B cell (primary cell): ENCODE measurements at regions not wholly inside any gene's neighbourhood (a gene's known extent, or its start where the extent isn't known, plus 50 kb on each side); places are given as distances from the start of the nearest gene placed in this dataset.

Source experiments
- EZH2 ChIP-seq: IDR thresholded peaks from 2 replicates; pipeline ENCODE4 v1.6.1; 2012; ENCODE audit warnings: borderline replicate concordance, low read depth, mild to moderate bottlenecking, moderate library complexity, low read length; ENCODE audit not compliant: insufficient read depth, poor library complexity, severe bottlenecking
- TF ChIP-seq, protein P1 (sequence below): fragments of 200-600 bp; IDR thresholded peaks from one replicate; pipeline ENCODE4 v1.8.0; 2022; ENCODE audit warnings: antibody characterized with exemption, mild to moderate bottlenecking

DNA sequence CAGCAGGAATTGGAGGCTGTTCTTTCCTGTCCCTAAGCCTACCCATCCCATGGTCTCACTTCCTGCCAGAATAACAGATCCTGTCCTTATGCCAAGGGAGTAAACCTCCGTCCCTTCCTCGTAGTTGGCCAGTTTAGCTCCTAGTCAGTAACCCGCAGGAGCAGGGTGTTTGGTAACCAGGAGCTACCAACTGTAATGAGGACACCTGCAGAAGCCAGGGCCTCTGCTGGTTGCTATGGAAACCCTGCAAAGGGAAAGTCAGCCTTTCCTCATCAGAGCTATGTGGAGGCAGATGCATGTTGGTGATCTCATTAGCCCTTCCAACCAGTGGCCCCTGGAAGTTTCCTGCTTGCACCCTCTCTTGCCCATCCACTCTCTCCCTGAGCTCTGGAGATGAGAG lies 368.2 kb upstream of the SULF2 start:
- TF ChIP-seq, protein P1, sequence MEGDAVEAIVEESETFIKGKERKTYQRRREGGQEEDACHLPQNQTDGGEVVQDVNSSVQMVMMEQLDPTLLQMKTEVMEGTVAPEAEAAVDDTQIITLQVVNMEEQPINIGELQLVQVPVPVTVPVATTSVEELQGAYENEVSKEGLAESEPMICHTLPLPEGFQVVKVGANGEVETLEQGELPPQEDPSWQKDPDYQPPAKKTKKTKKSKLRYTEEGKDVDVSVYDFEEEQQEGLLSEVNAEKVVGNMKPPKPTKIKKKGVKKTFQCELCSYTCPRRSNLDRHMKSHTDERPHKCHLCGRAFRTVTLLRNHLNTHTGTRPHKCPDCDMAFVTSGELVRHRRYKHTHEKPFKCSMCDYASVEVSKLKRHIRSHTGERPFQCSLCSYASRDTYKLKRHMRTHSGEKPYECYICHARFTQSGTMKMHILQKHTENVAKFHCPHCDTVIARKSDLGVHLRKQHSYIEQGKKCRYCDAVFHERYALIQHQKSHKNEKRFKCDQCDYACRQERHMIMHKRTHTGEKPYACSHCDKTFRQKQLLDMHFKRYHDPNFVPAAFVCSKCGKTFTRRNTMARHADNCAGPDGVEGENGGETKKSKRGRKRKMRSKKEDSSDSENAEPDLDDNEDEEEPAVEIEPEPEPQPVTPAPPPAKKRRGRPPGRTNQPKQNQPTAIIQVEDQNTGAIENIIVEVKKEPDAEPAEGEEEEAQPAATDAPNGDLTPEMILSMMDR = no peak
- TF ChIP-seq EZH2 = no peak
